IMR-90 (cell line): ENCODE measurements at regions not wholly inside any gene's neighbourhood (a gene's known extent, or its start where the extent isn't known, plus 50 kb on each side); places are given as distances from the start of the nearest gene placed in this dataset.
"Not testable (repeated sequence)": the region's sequence is repeated elsewhere in the genome, so short reads cannot be mapped to it uniquely, and the experiment has no call there.

Source experiments
- ATAC-seq: fragments of 200-7000 bp; cut with Tn5 transposase; 2 replicates; pipeline ENCODE4 v1.9.1; 2020; ENCODE audit warnings: low read depth, mild to moderate bottlenecking, moderate library complexity
- BruUV-seq: library from RNA; stranded (reverse); fragments of 400-500 nt; replicated peaks from 2 replicates; lab custom pipeline; 2021; lab: Mats Ljungman, UMichigan
- CTCF ChIA-PET: fragments of 300-600 bp; formaldehyde crosslinking; extraction: SDS; loops from one replicate; lab custom pipeline; 2021; ENCODE audit warnings: antibody characterized with exemption; lab: Yijun Ruan, JAX
- POLR2A ChIA-PET: fragments of 300-600 bp; sonication (Branson Sonifier 250); formaldehyde crosslinking; loops from one replicate; lab custom pipeline; 2022; ENCODE audit warnings: antibody characterized with exemption; ENCODE audit not compliant: unreplicated experiment; lab: Charles Lee
- DNase-seq: peaks from one replicate; pipeline ENCODE4 v3.0.0; 2013
- H2AFZ ChIP-seq: replicated peaks from 2 replicates; pipeline ENCODE3; 2013; ENCODE audit warnings: low read length, mild to moderate bottlenecking; ENCODE audit not compliant: poor library complexity
- H2AK5ac ChIP-seq: 2 replicates; pipeline ENCODE4 v1.6.1; 2013; ENCODE audit warnings: low read depth, low read length, inconsistent platforms
- H2AK9ac ChIP-seq: replicated peaks from 2 replicates; pipeline ENCODE3; 2013; ENCODE audit warnings: mild to moderate bottlenecking, low read depth, low read length, moderate library complexity; ENCODE audit not compliant: poor library complexity
- H2BK120ac ChIP-seq: 2 replicates; pipeline ENCODE4 v1.6.1; 2013; ENCODE audit warnings: low read depth, low read length, inconsistent platforms
- H2BK15ac ChIP-seq: 3 replicates; pipeline ENCODE4 v1.6.1; 2013; ENCODE audit warnings: low read depth, low read length, inconsistent platforms
- H2BK20ac ChIP-seq: 2 replicates; pipeline ENCODE4 v1.6.1; 2013; ENCODE audit warnings: low read depth, mild to moderate bottlenecking, inconsistent platforms, low read length, moderate library complexity
- H2BK5ac ChIP-seq: 2 replicates; pipeline ENCODE4 v1.6.1; 2013; ENCODE audit warnings: mild to moderate bottlenecking, low read depth, low read length, inconsistent platforms; ENCODE audit not compliant: poor library complexity, severe bottlenecking
- H3K14ac ChIP-seq: replicated peaks from 2 replicates; pipeline ENCODE4 v1.6.1; 2013; ENCODE audit warnings: low read depth, low read length, inconsistent platforms
- H3K18ac ChIP-seq: 2 replicates; pipeline ENCODE4 v1.6.1; 2013; ENCODE audit warnings: low read depth, low read length, control low read depth
- H3K23ac ChIP-seq: 2 replicates; pipeline ENCODE4 v1.6.1; 2013; ENCODE audit warnings: low read depth, low read length, inconsistent platforms
- H3K27ac ChIP-seq: 2 replicates; pipeline ENCODE4 v1.5.1; 2013; ENCODE audit warnings: mild to moderate bottlenecking, control low read depth, low read length; ENCODE audit not compliant: insufficient read depth
- H3K27me3 ChIP-seq: 2 replicates; pipeline ENCODE4 v1.6.1; 2013; ENCODE audit warnings: low read length; ENCODE audit not compliant: control insufficient read depth, insufficient read depth
- H3K36me3 ChIP-seq: 2 replicates; pipeline ENCODE4 v1.6.1; 2013; ENCODE audit warnings: low read length, mixed read lengths; ENCODE audit not compliant: control insufficient read depth, insufficient read depth
- H3K4ac ChIP-seq: 2 replicates; pipeline ENCODE4 v1.6.1; 2013; ENCODE audit warnings: low read depth, low read length, inconsistent platforms
- H3K4me1 ChIP-seq: 2 replicates; pipeline ENCODE4 v1.6.1; 2013; ENCODE audit warnings: low read length, mixed read lengths; ENCODE audit not compliant: control insufficient read depth, insufficient read depth
- H3K4me2 ChIP-seq: 2 replicates; pipeline ENCODE4 v1.6.1; 2013; ENCODE audit warnings: low read depth, mild to moderate bottlenecking, control low read depth, low read length, moderate library complexity
- H3K4me3 ChIP-seq: 2 replicates; pipeline ENCODE4 v1.5.1; 2013; ENCODE audit warnings: low read depth, mild to moderate bottlenecking, control low read depth, low read length, moderate library complexity; ENCODE audit not compliant: insufficient read depth
- H3K56ac ChIP-seq: 2 replicates; pipeline ENCODE4 v1.6.1; 2013; ENCODE audit warnings: low read length, inconsistent platforms; ENCODE audit not compliant: insufficient read depth; ENCODE audit errors: extremely low read depth
- H3K79me1 ChIP-seq, 2 experiments: 2 replicates each; pipeline ENCODE4 v1.6.1; 2013; ENCODE audit warnings: low read length in 2 of 2, inconsistent platforms in 1 of 2, low read depth in 1 of 2
- H3K9ac ChIP-seq: 2 replicates; pipeline ENCODE4 v1.6.1; 2013; ENCODE audit warnings: low read depth, low read length, control low read depth
- H3K9me1 ChIP-seq: 2 replicates; pipeline ENCODE4 v1.6.1; 2013; ENCODE audit warnings: low read length, inconsistent platforms; ENCODE audit not compliant: insufficient read depth
- H3K9me3 ChIP-seq: 2 replicates; pipeline ENCODE4 v1.6.1; 2013; ENCODE audit warnings: low read length; ENCODE audit not compliant: control insufficient read depth, insufficient read depth
- H4K20me1 ChIP-seq: 2 replicates; pipeline ENCODE4 v1.6.1; 2013; ENCODE audit warnings: low read length, inconsistent platforms; ENCODE audit not compliant: insufficient read depth
- H4K5ac ChIP-seq: 2 replicates; pipeline ENCODE4 v1.6.1; 2013; ENCODE audit warnings: mild to moderate bottlenecking, low read depth, low read length, control low read depth
- H4K8ac ChIP-seq, 2 experiments: 2 replicates each; pipeline ENCODE4 v1.6.1; 2013; ENCODE audit warnings: low read depth in 2 of 2, low read length in 2 of 2, control low read depth in 1 of 2, inconsistent platforms in 1 of 2
- H4K91ac ChIP-seq: 2 replicates; pipeline ENCODE4 v1.6.1; 2013; ENCODE audit warnings: low read depth, low read length, inconsistent platforms; ENCODE audit not compliant: insufficient read depth
- WGBS, 2 experiments: methylation state at CpG; one replicate each; pipeline versions ENCODE4 v1.1.5 to v1.1.7; 2013; ENCODE audit warnings: missing lambda C conversion rate in 2 of 2; ENCODE audit not compliant: insufficient read length in 1 of 2; ENCODE audit errors: extremely low coverage in 2 of 2; 5-methylcytosine and 5-hydroxymethylcytosine counted together
- dilution Hi-C: fragments of 300-500 bp; cut with HindIII; formaldehyde crosslinking; loops from one replicate; pipeline ENCODE4 v1.14.3; 2018; ENCODE audit warnings: low sequenced_read_pairs; ENCODE audit not compliant: unreplicated experiment
- in situ Hi-C: fragments of 300-500 bp; cut with MboI; formaldehyde crosslinking; loops from 3 replicates; pipeline ENCODE4 v1.14.3; 2019; ENCODE audit warnings: low sequenced_read_pairs, inconsistent platforms, mixed read lengths
- intact Hi-C: fragments of 100-400 bp; cut with micrococcal nuclease; formaldehyde crosslinking; loops from 2 replicates; pipeline ENCODE4 v1.10.0; 2022

DNA sequence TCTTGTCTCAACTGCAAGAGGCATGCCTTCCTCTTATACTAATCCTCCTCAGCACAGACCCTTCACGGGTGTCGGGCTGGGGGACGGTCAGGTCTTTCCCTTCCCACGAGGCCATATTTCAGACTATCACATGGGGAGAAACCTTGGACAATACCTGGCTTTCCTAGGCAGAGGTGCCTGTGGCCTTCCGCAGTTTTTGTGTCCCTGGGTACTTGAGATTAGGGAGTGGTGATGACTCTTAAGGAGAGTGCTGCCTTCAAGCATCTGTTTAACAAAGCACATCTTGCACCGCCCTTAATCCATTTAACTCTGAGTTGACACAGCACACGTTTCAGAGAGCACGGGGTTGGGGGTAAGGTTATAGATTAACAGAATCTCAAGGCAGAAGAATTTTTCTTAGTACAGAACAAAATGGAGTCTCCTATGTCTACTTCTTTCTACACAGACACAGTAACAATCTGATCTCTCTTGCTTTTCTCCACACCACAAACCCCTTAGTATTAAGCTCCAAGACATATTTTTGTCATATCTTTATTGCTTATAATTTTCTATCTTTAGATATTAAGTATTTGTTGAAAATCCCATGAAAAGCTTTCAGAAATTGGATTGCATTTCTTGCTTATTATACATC is 72.8 kb upstream of the LPCAT1 start:
- ATAC-seq, H4K91ac ChIP-seq, H3K56ac ChIP-seq, dilution Hi-C loops, H2AFZ ChIP-seq, H3K4me1 ChIP-seq, POLR2A ChIA-PET, H3K23ac ChIP-seq, H2BK15ac ChIP-seq, H3K79me1 ChIP-seq, H3K18ac ChIP-seq, H4K8ac ChIP-seq, H2BK120ac ChIP-seq, H3K4me3 ChIP-seq, H3K4ac ChIP-seq, H4K5ac ChIP-seq, H2AK5ac ChIP-seq, H4K20me1 ChIP-seq, BruUV-seq, H3K27ac ChIP-seq, H3K36me3 ChIP-seq, H3K14ac ChIP-seq, H3K9me3 ChIP-seq, DNase-seq, H2BK5ac ChIP-seq, H3K9me1 ChIP-seq, H2BK20ac ChIP-seq, H3K9ac ChIP-seq, intact Hi-C loops, H2AK9ac ChIP-seq, H3K4me2 ChIP-seq: not testable (repeated sequence)
- WGBS, 2 experiments = no CpG with 5 or more reads among the region's 8 CpGs
- in situ Hi-C loops = loop anchor here (10.0 kb wide), 1 partner anchor 1362 kb away; no protein-coding TSS in a partner anchor
- peaks cover 32% of the 10 kb centered on the region for H3K27me3 ChIP-seq
- CTCF ChIA-PET = interaction anchor here (0.7 kb wide), 1 partner anchor 30 kb away, joined by 3 read pairs; no protein-coding TSS in a partner anchor
